Right lobe of liver (tissue), 6 donors: ENCODE measurements at regions not wholly inside any gene's neighbourhood (a gene's known extent, or its start where the extent isn't known, plus 50 kb on each side); places are given as distances from the start of the nearest gene placed in this dataset.
"Not testable (repeated sequence)": the region's sequence is repeated elsewhere in the genome, so short reads cannot be mapped to it uniquely, and the experiment has no call there.

Experiments used
- ATAC-seq, 4 donors: fragments of 200-7000 bp; cut with Tn5 transposase; one replicate each; pipeline ENCODE4 v1.9.1; 2020; ENCODE audit warnings: mild to moderate bottlenecking in 4 of 4, moderate library complexity in 4 of 4
- DNase-seq, 3 donors: peaks; one replicate each; pipeline ENCODE4 v3.0.0-alpha.2; 2020
- H3K27ac ChIP-seq, 3 donors: fragments of 200-600 bp; one replicate each; pipeline ENCODE4 v1.8.0; 2022
- H3K27me3 ChIP-seq, 2 donors: fragments of 200-600 bp; one replicate each; pipeline ENCODE4 v1.8.0; 2022
- H3K36me3 ChIP-seq, 4 donors: fragments of 200-600 bp; sonication (generic) in 1 of 4; one replicate each; pipeline versions ENCODE4 v1.5.1 to v1.8.0; 2017 to 2022; ENCODE audit warnings: control low read depth in 1 of 4
- H3K4me1 ChIP-seq, 4 donors: fragments of 200-600 bp; sonication (generic) in 1 of 4; one replicate each; pipeline versions ENCODE4 v1.5.1 to v1.8.0; 2017 to 2022; ENCODE audit warnings: control low read depth in 1 of 4
- H3K4me3 ChIP-seq, 3 donors: fragments of 200-600 bp; one replicate each; pipeline ENCODE4 v1.8.0; 2022
- H3K9me3 ChIP-seq, 4 donors: fragments of 200-600 bp; sonication (generic) in 1 of 4; one replicate each; pipeline versions ENCODE4 v1.5.1 to v1.8.0; 2017 to 2022; ENCODE audit warnings: control low read depth in 1 of 4
- POLR2A ChIP-seq: fragments of 450-650 bp; IDR thresholded peaks from one replicate; pipeline ENCODE4 v1.6.1; 2017; ENCODE audit warnings: antibody characterized with exemption, mild to moderate bottlenecking
- WGBS: methylation state at CpG from one replicate; pipeline ENCODE4 v1.1.6; 2018; ENCODE audit warnings: low coverage, low lambda C conversion rate; ENCODE audit not compliant: insufficient coverage; ENCODE audit errors: missing lambda C conversion rate; 5-methylcytosine and 5-hydroxymethylcytosine counted together
- intact Hi-C, 2 donors: fragments of 100-400 bp; cut with DNase I; formaldehyde crosslinking; loops; one replicate each; pipeline versions ENCODE4 v1.11.2 to v1.14.1; 2022
- TF ChIP-seq, protein P1 (sequence below), 4 donors: fragments of 200-600 bp in 3 of 4; fragments of 450-650 bp in 1 of 4; IDR thresholded peaks; one replicate each; pipeline versions ENCODE4 v1.5.1 to v1.8.0; 2016 to 2022; ENCODE audit warnings: antibody characterized with exemption in 4 of 4, mild to moderate bottlenecking in 2 of 4
- donor health status: DM: no; HTN: yes; CAD: no.
- donor health status: DM: no; HTN: no; CAD: no.
- donor health status: DM: no; HTN: no; CAD: no.
- donor health status: DM: no; HTN: yes; CAD: no.
- donor health status: DM: no; HTN: yes; CAD: no.

DNA sequence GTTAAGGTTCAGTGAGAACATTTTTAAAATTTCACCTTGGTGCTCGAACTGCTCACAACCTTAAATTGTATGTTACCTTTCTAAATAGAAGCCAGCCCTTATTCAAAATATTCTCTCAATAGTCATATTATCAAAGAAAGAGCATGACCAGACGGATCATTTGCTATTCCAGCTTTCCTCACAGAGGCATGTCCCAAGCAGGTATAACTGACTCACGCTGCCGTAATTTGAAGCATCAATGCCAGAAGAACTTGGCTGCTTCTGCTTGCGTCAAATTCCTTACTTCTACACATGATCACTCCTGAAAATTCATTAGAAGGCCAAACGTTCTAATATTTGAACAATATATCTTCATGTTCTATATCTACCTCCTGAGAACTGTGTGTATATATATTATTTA lies 69.5 kb upstream of the VGLL4 start:
- ATAC-seq, result no peak
- WGBS, result 83% methylated on average over 6 of the region's 6 CpGs
- no peak overlapping the region for H3K27ac ChIP-seq

GRCh38 chr3:11712646-11713045 lies 68.9 kb upstream of the VGLL4 start:
- intact Hi-C loops, result no loop called here
- 97% methylated on average over 7 of the region's 7 CpGs for WGBS
- no peak for ATAC-seq

More for the DNA sequence above, 69.5 kb upstream of the VGLL4 start:
- intact Hi-C loops, result no loop called here
- H3K36me3 ChIP-seq, result no peaks in the 10 kb centered on the region
- no peaks in the 10 kb centered on the region for H3K9me3 ChIP-seq
- H3K4me1 ChIP-seq, result peaks cover 0 to 21% (median under 1%) of the 10 kb centered on the region in 4 donors
- no peak overlapping the region for H3K4me3 ChIP-seq
- no peak for DNase-seq
- TF ChIP-seq, protein P1, sequence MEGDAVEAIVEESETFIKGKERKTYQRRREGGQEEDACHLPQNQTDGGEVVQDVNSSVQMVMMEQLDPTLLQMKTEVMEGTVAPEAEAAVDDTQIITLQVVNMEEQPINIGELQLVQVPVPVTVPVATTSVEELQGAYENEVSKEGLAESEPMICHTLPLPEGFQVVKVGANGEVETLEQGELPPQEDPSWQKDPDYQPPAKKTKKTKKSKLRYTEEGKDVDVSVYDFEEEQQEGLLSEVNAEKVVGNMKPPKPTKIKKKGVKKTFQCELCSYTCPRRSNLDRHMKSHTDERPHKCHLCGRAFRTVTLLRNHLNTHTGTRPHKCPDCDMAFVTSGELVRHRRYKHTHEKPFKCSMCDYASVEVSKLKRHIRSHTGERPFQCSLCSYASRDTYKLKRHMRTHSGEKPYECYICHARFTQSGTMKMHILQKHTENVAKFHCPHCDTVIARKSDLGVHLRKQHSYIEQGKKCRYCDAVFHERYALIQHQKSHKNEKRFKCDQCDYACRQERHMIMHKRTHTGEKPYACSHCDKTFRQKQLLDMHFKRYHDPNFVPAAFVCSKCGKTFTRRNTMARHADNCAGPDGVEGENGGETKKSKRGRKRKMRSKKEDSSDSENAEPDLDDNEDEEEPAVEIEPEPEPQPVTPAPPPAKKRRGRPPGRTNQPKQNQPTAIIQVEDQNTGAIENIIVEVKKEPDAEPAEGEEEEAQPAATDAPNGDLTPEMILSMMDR (IDR thresholded peaks at IDR 0.05), result no peak
- TF ChIP-seq POLR2A, result no peak
- H3K27me3 ChIP-seq, result no peaks in the 10 kb centered on the region

DNA sequence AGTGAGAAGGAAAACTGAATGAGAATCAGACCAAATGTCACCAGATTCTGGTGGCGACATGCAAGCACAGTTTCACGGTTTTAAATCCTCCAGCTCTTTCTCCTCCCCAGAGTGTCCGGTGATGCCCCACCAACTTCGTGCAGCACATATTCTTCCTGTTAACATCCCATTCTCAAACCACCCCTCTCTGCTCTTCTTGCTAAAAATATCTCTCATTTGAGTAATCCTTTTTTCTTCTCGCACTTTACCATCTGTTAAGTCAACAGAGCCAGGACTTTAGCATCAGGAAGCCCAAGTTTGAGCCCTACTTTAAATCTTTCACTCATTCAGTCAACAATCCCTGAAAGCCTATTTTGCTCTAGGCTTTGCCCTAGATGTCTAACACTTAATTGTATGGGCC lies 68.2 kb upstream of the VGLL4 start:
- ATAC-seq (no peak), DNase-seq (no peak)
- Histone ChIP-seq H3K27me3 (no peaks in the 10 kb centered on the region), H3K4me3 (no peak overlapping the region), H3K9me3 (no peaks in the 10 kb centered on the region), H3K27ac (no peak overlapping the region), H3K36me3 (no peaks in the 10 kb centered on the region), H3K4me1 (peaks cover 0 to 8% (median 0%) of the 10 kb centered on the region in 4 donors)
- intact Hi-C loops, result no loop called here
- 56% methylated on average over 5 of the region's 5 CpGs for WGBS
- TF ChIP-seq, protein P1 (IDR thresholded peaks at IDR 0.05), result no peak

More at GRCh38 chr3:11712646-11713045, 68.9 kb upstream of the VGLL4 start:
- Histone ChIP-seq H3K27me3 (no peaks in the 10 kb centered on the region), H3K4me3 (no peak overlapping the region), H3K9me3 (no peaks in the 10 kb centered on the region), H3K4me1 (peaks cover 0 to 16% (median 0%) of the 10 kb centered on the region in 4 donors), H3K27ac (no peak overlapping the region), H3K36me3 (no peaks in the 10 kb centered on the region)
- TF ChIP-seq, protein P1 (IDR thresholded peaks at IDR 0.05), result no peak
- no peak for TF ChIP-seq POLR2A
- DNase-seq, result no peak

DNA sequence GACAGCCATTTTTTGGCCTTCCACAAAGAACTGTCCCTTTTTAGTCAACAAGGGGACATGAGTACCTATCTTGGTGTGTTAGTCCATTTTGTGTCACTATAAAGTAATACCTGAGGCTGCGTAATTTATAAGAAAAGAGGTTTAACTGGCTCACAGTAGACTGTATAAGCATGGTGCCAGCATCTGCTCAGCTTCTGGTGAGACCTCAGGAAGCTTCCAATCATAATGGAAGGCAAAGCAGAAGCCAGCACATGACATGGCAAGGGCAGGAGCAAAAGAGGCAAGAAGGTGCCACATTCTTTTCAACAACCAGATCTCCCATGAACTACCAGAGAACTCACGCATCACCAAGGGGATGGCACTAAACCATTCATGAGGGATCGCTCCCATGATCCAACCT lies 66.1 kb upstream of the VGLL4 start:
- intact Hi-C loops, result no loop called here
- Histone ChIP-seq H3K36me3 (no peaks in the 10 kb centered on the region), H3K27ac (no peak overlapping the region), H3K27me3 (no peaks in the 10 kb centered on the region), H3K4me3 (no peak overlapping the region), H3K4me1 (no peaks in the 10 kb centered on the region), H3K9me3 (no peaks in the 10 kb centered on the region)
- no peak for ATAC-seq
- 100% methylated on average over 2 of the region's 3 CpGs for WGBS
- DNase-seq, result no peak
- TF ChIP-seq, protein P1 (IDR thresholded peaks at IDR 0.05), result no peak
- no peak for TF ChIP-seq POLR2A

DNA sequence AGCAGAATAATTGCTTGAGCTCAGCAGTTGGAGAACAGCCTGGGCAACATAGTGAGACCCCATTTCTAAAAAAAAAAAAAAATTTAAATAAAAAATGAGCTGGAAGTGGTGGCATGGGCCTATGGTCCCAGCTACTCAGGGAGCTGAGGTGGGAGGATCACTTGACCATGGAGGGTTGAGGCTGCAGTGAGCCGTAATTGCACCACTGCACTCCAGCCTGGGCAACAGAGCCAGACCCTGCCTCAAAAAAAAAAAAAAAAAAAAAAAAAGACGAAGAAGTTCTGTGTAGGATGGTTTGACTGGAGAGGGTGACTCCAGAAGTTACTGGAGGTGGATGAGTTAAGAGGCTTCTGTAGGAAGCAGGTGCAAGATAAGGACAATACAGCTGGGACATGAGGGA lies 63.4 kb upstream of the VGLL4 start:
- H3K27ac ChIP-seq, intact Hi-C loops, H3K4me3 ChIP-seq, H3K4me1 ChIP-seq, DNase-seq, H3K36me3 ChIP-seq, H3K9me3 ChIP-seq, ATAC-seq, H3K27me3 ChIP-seq: not testable (repeated sequence)
- no CpG with 5 or more reads among the region's 2 CpGs for WGBS
